ENCODE measurements at regions not wholly inside any gene's neighbourhood (a gene's known extent, or its start where the extent isn't known, plus 50 kb on each side); places are given as distances from the start of the nearest gene placed in this dataset.

DNA sequence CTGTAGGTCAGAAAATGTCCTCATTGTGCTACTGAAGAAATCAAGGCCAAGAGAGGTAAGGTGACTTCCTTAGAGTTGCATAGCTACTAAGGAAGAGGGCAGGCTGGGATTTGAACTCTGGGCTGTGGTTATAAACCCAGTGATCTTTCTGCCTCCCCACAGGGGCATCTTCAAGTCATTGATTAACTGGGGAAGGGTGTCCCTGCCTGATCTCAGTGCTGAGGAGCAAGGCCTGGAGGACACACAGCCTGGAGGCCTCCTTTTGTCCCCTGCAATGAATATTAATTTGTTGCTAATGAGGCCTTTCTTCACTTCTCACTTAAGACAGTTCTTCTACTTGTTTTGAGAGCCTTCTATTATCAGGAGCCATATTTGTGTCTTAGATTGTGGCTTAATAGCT, 83.8 kb downstream of the KATNIP start:
- CTCF ChIA-PET: no interaction called here

DNA sequence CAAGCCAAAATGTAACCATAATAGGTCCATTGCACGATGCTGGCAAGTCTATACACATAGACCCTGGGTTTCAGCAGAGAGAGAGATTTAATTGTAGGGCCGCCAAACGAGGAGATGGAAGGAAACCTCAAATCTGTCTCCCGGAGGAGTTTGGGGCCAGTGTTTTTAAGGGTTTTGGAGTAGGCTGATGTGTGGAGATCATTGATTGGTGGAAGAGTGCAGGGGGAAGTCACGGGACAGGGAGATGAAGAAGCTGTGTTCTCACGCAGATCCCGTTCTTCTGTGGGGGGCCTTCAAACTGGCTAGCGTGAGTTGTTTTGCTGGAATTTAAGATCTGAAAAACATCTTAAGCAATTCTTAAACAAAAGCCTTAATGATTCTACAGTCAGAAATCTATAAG, 84.8 kb downstream of the KATNIP start:
- ATAC-seq (ENCODE audit: poor library complexity): no peak
- H3K27me3 Mint-ChIP-seq: no peaks in the 10 kb centered on the region
- peaks cover 32% of the 10 kb centered on the region for H3K36me3 Mint-ChIP-seq (ENCODE audit: low read depth)

More for the DNA sequence above, 83.8 kb downstream of the KATNIP start:
- TF ChIP-seq, protein P1, sequence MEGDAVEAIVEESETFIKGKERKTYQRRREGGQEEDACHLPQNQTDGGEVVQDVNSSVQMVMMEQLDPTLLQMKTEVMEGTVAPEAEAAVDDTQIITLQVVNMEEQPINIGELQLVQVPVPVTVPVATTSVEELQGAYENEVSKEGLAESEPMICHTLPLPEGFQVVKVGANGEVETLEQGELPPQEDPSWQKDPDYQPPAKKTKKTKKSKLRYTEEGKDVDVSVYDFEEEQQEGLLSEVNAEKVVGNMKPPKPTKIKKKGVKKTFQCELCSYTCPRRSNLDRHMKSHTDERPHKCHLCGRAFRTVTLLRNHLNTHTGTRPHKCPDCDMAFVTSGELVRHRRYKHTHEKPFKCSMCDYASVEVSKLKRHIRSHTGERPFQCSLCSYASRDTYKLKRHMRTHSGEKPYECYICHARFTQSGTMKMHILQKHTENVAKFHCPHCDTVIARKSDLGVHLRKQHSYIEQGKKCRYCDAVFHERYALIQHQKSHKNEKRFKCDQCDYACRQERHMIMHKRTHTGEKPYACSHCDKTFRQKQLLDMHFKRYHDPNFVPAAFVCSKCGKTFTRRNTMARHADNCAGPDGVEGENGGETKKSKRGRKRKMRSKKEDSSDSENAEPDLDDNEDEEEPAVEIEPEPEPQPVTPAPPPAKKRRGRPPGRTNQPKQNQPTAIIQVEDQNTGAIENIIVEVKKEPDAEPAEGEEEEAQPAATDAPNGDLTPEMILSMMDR (IDR thresholded peaks at IDR 0.05): no peak
- POLR2A ChIA-PET: no interaction called here
- Histone ChIP-seq H3K36me3 (ENCODE audit: insufficient read depth, low read length) (no peaks in the 10 kb centered on the region), H3K27ac (ENCODE audit: low read depth in 1 of 2, low read length in 2 of 2) (no peak overlapping the region), H3K4me3 (ENCODE audit: low read length) (no peak overlapping the region), H3K4me1 (ENCODE audit: insufficient read depth, low read length) (no peaks in the 10 kb centered on the region), H3K9me3 (ENCODE audit: control insufficient read depth in 1 of 2, insufficient read depth in 1 of 2, low read length in 2 of 2) (no peaks in the 10 kb centered on the region), H3K27me3 (ENCODE audit: control insufficient read depth in 1 of 2, insufficient read depth in 2 of 2, low read length in 2 of 2) (no peaks in the 10 kb centered on the region)
- ATAC-seq (ENCODE audit: poor library complexity) (no peak), DNase-seq (no peak)
- Mint-ChIP-seq H3K4me1 (ENCODE audit: low read depth) (no peaks in the 10 kb centered on the region), H3K4me3 (no peak overlapping the region), H3K27me3 (no peaks in the 10 kb centered on the region), H3K36me3 (ENCODE audit: low read depth) (peaks cover 35% of the 10 kb centered on the region), H3K27ac (no peak overlapping the region), H3K9me3 (no peaks in the 10 kb centered on the region)
- intact Hi-C loops (cut with DNase I, micrococcal nuclease): no loop called here

DNA sequence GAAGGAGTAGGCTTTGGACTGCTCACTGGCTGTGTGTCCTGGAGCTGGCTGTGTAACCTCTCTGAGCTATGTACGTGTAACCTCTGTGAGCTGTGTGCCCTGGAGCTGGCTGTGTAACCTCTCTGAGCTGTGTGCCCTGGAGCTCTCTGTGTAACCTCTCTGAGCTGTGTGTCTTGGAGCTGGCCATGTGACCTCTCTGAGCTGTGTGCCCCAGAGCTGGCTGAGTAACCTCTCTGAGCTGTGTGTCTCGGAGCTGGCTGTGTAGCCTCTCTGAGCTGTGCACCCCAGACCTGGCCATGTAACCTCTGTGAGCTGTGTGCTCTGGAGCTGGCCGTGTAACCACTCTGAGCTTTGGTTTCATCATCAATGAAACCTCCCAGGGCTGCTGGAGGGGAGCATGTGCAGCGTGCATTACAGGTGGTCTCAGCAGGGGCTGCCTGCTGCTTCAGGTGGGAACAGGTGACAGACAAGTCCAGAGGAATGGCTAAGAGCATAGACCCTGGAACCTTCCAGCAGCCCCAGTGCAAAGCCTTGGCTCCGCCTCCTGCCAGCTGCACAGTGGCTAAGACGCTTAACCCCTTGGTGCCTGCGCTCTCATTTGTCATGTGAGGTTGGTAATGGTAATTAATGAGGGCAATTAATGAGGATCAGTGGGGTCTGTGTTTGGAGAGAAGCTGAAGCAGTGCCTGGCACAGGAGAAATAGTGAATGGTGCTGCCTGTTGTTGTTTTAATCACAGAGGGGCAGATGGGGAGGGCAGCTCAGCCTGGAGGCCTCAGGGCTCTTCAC, 86.7 kb downstream of the KATNIP start:
- Mint-ChIP-seq H3K4me1 (ENCODE audit: low read depth) (no peaks in the 10 kb centered on the region), H3K9me3 (no peaks in the 10 kb centered on the region), H3K27ac (no peak overlapping the region), H3K36me3 (ENCODE audit: low read depth) (peaks cover 34% of the 10 kb centered on the region), H3K27me3 (no peaks in the 10 kb centered on the region), H3K4me3 (no peak overlapping the region)
- no peaks in the 10 kb centered on the region for H3K4me1 ChIP-seq (ENCODE audit: insufficient read depth, low read length)
- DNase-seq (no peak), ATAC-seq (ENCODE audit: poor library complexity) (no peak)
- no peak overlapping the region for H3K4me3 ChIP-seq (ENCODE audit: low read length)
- no peak overlapping the region for H3K27ac ChIP-seq (ENCODE audit: low read depth in 1 of 2, low read length in 2 of 2)
- ChIA-PET POLR2A (no interaction called here), CTCF (no interaction called here)
- H3K27me3 ChIP-seq (ENCODE audit: control insufficient read depth in 1 of 2, insufficient read depth in 2 of 2, low read length in 2 of 2): no peaks in the 10 kb centered on the region
- TF ChIP-seq, protein P1 (IDR thresholded peaks at IDR 0.05): no peak
- peaks cover 0 to 9% of the 10 kb centered on the region in 2 experiments for H3K9me3 ChIP-seq (ENCODE audit: control insufficient read depth in 1 of 2, insufficient read depth in 1 of 2, low read length in 2 of 2)
- intact Hi-C loops (cut with DNase I, micrococcal nuclease): no loop called here
- H3K36me3 ChIP-seq (ENCODE audit: insufficient read depth, low read length): no peaks in the 10 kb centered on the region

More for the DNA sequence above, 84.8 kb downstream of the KATNIP start:
- H3K4me3 Mint-ChIP-seq: no peak overlapping the region
- POLR2A ChIA-PET: no interaction called here
- Histone ChIP-seq H3K9me3 (ENCODE audit: control insufficient read depth in 1 of 2, insufficient read depth in 1 of 2, low read length in 2 of 2) (no peaks in the 10 kb centered on the region), H3K4me3 (ENCODE audit: low read length) (no peak overlapping the region), H3K4me1 (ENCODE audit: insufficient read depth, low read length) (no peaks in the 10 kb centered on the region), H3K27ac (ENCODE audit: low read depth in 1 of 2, low read length in 2 of 2) (no peak overlapping the region), H3K27me3 (ENCODE audit: control insufficient read depth in 1 of 2, insufficient read depth in 2 of 2, low read length in 2 of 2) (no peaks in the 10 kb centered on the region), H3K36me3 (ENCODE audit: insufficient read depth, low read length) (no peaks in the 10 kb centered on the region)
- CTCF ChIA-PET: interaction anchor here (1.0 kb wide), 1 partner anchor 10 kb away, joined by 3 read pairs; no protein-coding TSS in a partner anchor
- no peak for DNase-seq
- intact Hi-C loops (cut with DNase I, micrococcal nuclease): no loop called here
- TF ChIP-seq, protein P1 (IDR thresholded peaks at IDR 0.05): no peak
- H3K27ac Mint-ChIP-seq: no peak overlapping the region
- H3K4me1 Mint-ChIP-seq (ENCODE audit: low read depth): no peaks in the 10 kb centered on the region
- no peaks in the 10 kb centered on the region for H3K9me3 Mint-ChIP-seq

All from CD4-positive, alpha-beta T cell (primary cell).